Activated T-cell treated with anti-CD3 and anti-CD28 coated beads for 24 hours (primary cell): ENCODE measurements at regions not wholly inside any gene's neighbourhood (a gene's known extent, or its start where the extent isn't known, plus 50 kb on each side); places are given as distances from the start of the nearest gene placed in this dataset.
"Not testable (repeated sequence)": the region's sequence is repeated elsewhere in the genome, so short reads cannot be mapped to it uniquely, and the experiment has no call there.

ENCODE experiments used
- DNase-seq: peaks from one replicate; pipeline ENCODE4 v3.0.0-alpha.2; 2020; ENCODE audit warnings: low read depth

- DNase-seq: no peak
Observed at GRCh38 chr15:30030345-30030744, 52.4 kb upstream of the GOLGA8J start.

GRCh38 chr15:30023798-30024295 is 58.9 kb upstream of the GOLGA8J start:
- DNase-seq: no peak

GRCh38 chr15:30010746-30011145 is 72.0 kb upstream of the GOLGA8J start:
- DNase-seq: no peak

- no peak for DNase-seq
Observed at GRCh38 chr15:30008156-30008555, 74.6 kb upstream of the GOLGA8J start.

GRCh38 chr15:30001602-30002001 is 81.2 kb upstream of the GOLGA8J start:
- DNase-seq: no peak

- DNase-seq: no peak
Observed at GRCh38 chr15:29998033-29998432, 84.7 kb upstream of the GOLGA8J start.

GRCh38 chr15:29997499-29997898 is 85.3 kb upstream of the GOLGA8J start:
- no peak for DNase-seq

- no peak for DNase-seq
Observed at GRCh38 chr15:29994284-29994683, 88.5 kb upstream of the GOLGA8J start.

- no peak for DNase-seq
Observed at GRCh38 chr15:29990954-29991353, 91.8 kb upstream of the GOLGA8J start.

GRCh38 chr15:29990035-29990434 is 92.7 kb upstream of the GOLGA8J start:
- no peak for DNase-seq

- no peak for DNase-seq
Observed at GRCh38 chr15:29988701-29989100, 94.1 kb upstream of the GOLGA8J start.

GRCh38 chr15:29986946-29987345 is 95.8 kb upstream of the GOLGA8J start:
- no peak for DNase-seq

- DNase-seq: no peak
Observed at GRCh38 chr15:29978411-29979382, 104.1 kb upstream of the GOLGA8J start.

- not testable (repeated sequence) for DNase-seq
Observed at GRCh38 chr15:29974056-29974455, 108.7 kb upstream of the GOLGA8J start.

- DNase-seq: no peak
Observed at GRCh38 chr15:29972051-29972450, 110.7 kb upstream of the GOLGA8J start.

- DNase-seq: no peak
Observed at GRCh38 chr15:29970402-29970695, 112.4 kb upstream of the GOLGA8J start.

- no peak for DNase-seq
Observed at GRCh38 chr15:29969562-29970401, 113.0 kb upstream of the GOLGA8J start.

GRCh38 chr15:29968895-29969561 is 113.7 kb upstream of the GOLGA8J start:
- no peak for DNase-seq

GRCh38 chr15:29968099-29968894 is 114.5 kb upstream of the GOLGA8J start:
- no peak for DNase-seq

- DNase-seq: no peak
Observed at GRCh38 chr15:29962407-29962806, 120.3 kb upstream of the GOLGA8J start.

GRCh38 chr15:29959384-29960137 is 123.2 kb upstream of the GOLGA8J start:
- no peak for DNase-seq
